HUES6 (cell line): ENCODE measurements at regions not wholly inside any gene's neighbourhood (a gene's known extent, or its start where the extent isn't known, plus 50 kb on each side); places are given as distances from the start of the nearest gene placed in this dataset.

ENCODE experiments used
- H3K27ac ChIP-seq: 2 replicates; pipeline ENCODE4 v1.7.0; 2013; ENCODE audit warnings: low read depth, mild to moderate bottlenecking, low read length, inconsistent platforms
- H3K27me3 ChIP-seq: 2 replicates; pipeline ENCODE4 v1.6.1; 2013; ENCODE audit warnings: low read length; ENCODE audit not compliant: control insufficient read depth, insufficient read depth
- H3K36me3 ChIP-seq: 2 replicates; pipeline ENCODE4 v1.6.1; 2013; ENCODE audit warnings: low read length; ENCODE audit not compliant: control insufficient read depth, insufficient read depth
- H3K4me1 ChIP-seq: 2 replicates; pipeline ENCODE4 v1.6.1; 2013; ENCODE audit warnings: low read length; ENCODE audit not compliant: control insufficient read depth, insufficient read depth
- H3K4me3 ChIP-seq: 2 replicates; pipeline ENCODE4 v1.5.1; 2013; ENCODE audit warnings: low read depth, low read length
- H3K9ac ChIP-seq: one replicate; pipeline ENCODE4 v1.6.1; 2013; ENCODE audit warnings: mild to moderate bottlenecking, low read length
- H3K9me3 ChIP-seq: 2 replicates; pipeline ENCODE4 v1.6.1; 2013; ENCODE audit warnings: low read depth, low read length; ENCODE audit not compliant: control insufficient read depth, insufficient read depth

DNA sequence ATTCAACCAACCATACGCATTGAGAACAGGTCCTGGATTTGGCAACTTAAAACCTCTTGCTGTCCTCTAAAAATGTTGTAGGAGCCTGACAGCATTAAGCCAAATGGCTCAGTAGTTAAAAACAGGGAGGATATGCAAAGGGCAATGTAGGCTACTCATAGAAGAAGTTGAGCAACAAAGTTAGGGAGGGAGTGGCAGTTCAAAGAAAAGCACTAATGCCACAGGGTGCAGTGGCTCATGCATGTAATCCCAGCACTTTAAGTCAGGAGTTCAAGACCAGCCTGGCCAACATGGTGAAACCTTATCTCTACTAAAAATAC lies 92.9 kb upstream of the ERG start:
- H3K27me3 ChIP-seq = no peaks in the 10 kb centered on the region
- no peak overlapping the region for H3K27ac ChIP-seq
- no peaks in the 10 kb centered on the region for H3K9me3 ChIP-seq
- no peak overlapping the region for H3K9ac ChIP-seq
- H3K4me3 ChIP-seq = no peak overlapping the region
- peaks cover 7% of the 10 kb centered on the region; the same call in 1 of the 2 replicates for H3K4me1 ChIP-seq
- no peaks in the 10 kb centered on the region for H3K36me3 ChIP-seq

DNA sequence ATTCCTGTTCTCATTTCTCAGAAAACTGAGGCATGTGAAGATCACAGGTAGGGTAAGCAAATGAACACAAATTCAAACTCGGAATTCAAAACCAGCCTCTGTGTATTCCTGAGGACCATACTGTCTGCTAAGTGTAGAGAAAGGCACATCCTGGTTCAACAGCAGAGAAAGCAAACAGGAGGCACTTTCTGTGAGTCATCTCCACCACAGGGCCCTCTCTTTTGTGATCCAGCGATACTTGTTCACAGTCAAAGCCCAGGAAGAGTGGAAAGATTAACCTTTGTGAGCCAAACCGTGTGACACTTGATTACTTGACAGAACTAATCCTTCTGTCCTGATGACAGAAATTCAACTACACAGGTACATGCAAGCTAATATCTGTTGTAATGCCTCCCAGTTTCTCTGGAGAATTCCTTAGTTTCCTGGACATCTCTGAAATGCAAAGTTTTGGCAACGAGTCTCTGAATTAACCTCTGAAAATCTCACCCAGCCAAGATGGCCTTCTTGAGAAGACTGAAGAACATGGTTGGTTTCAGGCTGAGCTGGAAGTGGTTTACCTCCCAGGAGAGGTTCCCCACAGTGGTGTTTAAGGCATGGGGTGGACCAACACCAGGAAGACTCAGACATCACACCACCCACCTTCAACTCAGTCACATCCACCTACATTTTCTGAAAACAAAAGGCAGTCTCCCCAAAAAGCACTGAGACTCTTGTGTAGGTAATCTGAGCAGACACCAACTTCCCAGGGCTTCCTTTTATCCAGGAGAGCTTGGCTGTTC lies 98.2 kb upstream of the ERG start:
- Histone ChIP-seq H3K9me3 (no peaks in the 10 kb centered on the region), H3K4me3 (no peak overlapping the region), H3K9ac (no peak overlapping the region), H3K27me3 (no peaks in the 10 kb centered on the region; the same call in 1 of the 2 replicates), H3K4me1 (peaks cover 14% of the 10 kb centered on the region; the same call in 1 of the 2 replicates), H3K36me3 (no peaks in the 10 kb centered on the region), H3K27ac (no peak overlapping the region)

DNA sequence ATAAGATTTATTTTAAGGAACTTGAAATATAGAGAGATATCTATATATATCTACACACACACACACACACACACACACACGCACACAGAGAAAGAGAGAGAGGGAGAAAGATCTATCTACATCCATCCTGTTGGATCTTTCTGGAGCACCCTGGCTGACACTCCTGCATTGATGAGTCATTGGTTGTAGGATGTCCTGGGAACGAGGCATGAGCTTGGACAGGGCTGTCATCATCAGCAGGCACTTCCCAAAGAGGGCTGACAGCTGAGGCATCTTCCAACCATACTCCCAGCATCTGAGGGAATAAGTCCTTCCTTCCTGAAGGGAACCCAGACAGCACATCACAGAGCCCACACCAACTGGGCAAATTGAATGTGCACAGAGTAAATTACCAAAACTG lies 99.1 kb upstream of the ERG start:
- no peaks in the 10 kb centered on the region for H3K36me3 ChIP-seq
- H3K4me1 ChIP-seq = peaks cover 14% of the 10 kb centered on the region; the same call in 1 of the 2 replicates
- H3K9me3 ChIP-seq = no peaks in the 10 kb centered on the region
- no peak overlapping the region for H3K4me3 ChIP-seq
- H3K27ac ChIP-seq = no peak overlapping the region
- no peak overlapping the region for H3K9ac ChIP-seq
- no peaks in the 10 kb centered on the region; the same call in 1 of the 2 replicates for H3K27me3 ChIP-seq

DNA sequence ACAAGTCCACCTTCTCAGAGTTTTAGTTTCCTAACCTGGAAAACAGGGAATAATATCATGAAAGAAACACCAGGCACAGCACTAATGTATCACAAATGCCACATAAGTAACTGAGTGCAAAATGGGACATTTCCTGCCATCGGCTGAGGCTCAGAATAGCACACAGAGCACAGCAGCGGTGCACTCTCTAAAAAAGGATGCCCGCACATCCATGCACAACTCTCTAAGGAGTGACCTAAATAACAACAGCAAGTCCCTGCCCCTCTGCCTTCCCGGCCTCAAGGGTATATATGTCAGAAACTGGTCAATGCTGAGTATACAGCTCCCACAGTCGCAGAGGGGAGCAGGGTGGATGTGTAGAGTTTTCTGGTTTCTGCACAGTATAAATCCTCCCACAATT lies 100.1 kb upstream of the ERG start:
- H3K9ac ChIP-seq = no peak overlapping the region
- H3K4me3 ChIP-seq = no peak overlapping the region
- no peaks in the 10 kb centered on the region for H3K36me3 ChIP-seq
- no peaks in the 10 kb centered on the region for H3K9me3 ChIP-seq
- no peaks in the 10 kb centered on the region; the same call in 1 of the 2 replicates for H3K27me3 ChIP-seq
- no peak overlapping the region for H3K27ac ChIP-seq
- peaks cover 14% of the 10 kb centered on the region; the same call in 1 of the 2 replicates for H3K4me1 ChIP-seq

DNA sequence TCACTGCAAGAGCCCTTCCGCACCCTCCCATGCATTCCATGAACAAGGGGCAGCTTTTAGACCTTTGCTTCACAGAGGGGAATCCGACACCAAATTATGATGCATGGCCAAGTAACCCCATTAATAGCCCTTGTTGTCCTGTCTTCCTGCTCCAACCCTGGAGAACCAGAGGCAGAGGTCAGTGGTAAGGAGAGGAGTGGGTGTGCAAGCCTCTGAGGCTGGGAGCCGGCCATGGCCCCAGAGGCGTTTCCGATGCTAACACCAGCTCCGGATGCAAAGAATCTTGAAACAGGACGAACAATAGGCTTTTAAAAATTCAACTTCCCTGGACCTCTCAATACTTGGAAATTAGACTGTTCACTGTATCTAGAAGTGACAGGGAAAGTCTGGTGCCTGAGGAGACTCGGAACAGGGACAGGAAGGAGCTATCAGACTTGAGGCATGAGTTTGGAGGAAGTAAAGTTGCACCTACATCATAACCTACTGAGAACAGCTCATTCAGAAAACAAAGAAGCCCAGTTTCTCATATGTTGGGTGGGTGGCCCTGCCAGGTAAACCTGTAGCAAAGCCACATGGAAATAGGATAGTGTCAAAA lies 101.2 kb upstream of the ERG start:
- Histone ChIP-seq H3K36me3 (no peaks in the 10 kb centered on the region), H3K27ac (no peak overlapping the region), H3K4me1 (peaks cover 11% of the 10 kb centered on the region; the same call in 1 of the 2 replicates), H3K27me3 (no peaks in the 10 kb centered on the region; the same call in 1 of the 2 replicates), H3K9me3 (no peaks in the 10 kb centered on the region), H3K9ac (no peak overlapping the region), H3K4me3 (no peak overlapping the region)

DNA sequence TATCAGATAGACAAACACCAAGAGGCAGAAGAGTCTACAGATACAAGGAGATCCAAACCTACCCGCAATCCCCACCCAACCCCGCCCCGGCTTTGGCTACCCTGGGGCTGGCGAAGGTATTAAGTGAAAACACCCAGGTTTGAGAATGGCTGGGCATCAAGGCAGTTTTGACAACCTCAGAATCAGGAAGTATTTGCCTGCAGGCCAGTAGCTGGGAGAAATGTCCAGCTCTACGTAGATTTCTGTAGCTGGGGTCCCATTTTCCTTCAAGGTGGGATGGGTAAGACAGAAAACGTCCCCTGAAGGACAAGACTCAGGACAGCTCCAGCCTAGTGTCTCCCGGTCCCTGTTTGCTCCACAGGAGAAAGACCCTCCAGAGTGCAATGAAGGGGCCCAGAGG lies 101.8 kb upstream of the ERG start:
- Histone ChIP-seq H3K4me3 (no peak overlapping the region), H3K4me1 (peaks cover 9% of the 10 kb centered on the region; the same call in 1 of the 2 replicates), H3K27ac (no peak overlapping the region), H3K9ac (no peak overlapping the region), H3K27me3 (no peaks in the 10 kb centered on the region; the same call in 1 of the 2 replicates), H3K36me3 (no peaks in the 10 kb centered on the region), H3K9me3 (no peaks in the 10 kb centered on the region)

DNA sequence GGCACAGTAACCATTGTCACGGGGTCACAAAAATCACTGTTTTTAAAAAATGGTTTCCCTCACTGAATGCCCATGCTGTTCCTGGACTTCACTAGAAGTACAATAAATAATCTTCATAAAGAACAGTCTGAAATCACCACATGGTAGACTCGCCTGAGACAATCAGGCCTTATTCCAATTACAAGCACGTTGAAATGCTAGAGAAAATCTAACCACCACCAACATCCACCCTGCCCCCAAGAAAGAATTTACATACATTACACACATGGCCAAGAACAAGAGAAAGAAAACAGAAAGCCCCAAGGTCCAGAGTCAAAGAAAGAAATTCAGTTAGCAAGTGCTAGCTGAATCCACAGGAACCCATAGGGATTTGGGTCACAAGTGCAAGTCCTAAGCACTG lies 107.0 kb upstream of the ERG start:
- H3K4me1 ChIP-seq = peaks cover 7% of the 10 kb centered on the region; the same call in 1 of the 2 replicates
- H3K9ac ChIP-seq = no peak overlapping the region
- H3K36me3 ChIP-seq = no peaks in the 10 kb centered on the region
- no peak overlapping the region for H3K4me3 ChIP-seq
- H3K9me3 ChIP-seq = no peaks in the 10 kb centered on the region
- H3K27ac ChIP-seq = no peak overlapping the region
- no peaks in the 10 kb centered on the region for H3K27me3 ChIP-seq

DNA sequence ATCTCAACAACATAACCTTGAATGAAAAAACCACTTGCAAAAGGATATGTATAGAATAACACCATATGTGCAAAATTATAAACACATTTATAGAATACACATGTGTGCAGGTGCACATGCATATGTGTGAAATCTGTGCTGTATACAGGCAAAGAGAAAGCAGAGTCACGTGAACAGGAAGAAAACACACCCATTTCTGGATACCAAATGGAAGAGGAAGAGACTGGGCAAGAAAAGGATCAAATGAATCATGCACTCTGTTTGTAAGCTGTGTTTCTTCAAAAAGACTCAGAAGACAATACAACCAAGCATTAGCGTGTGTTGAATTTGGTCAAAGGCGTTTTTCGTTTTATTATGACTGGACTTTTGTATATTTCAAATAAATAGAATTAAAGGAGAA lies 111.3 kb upstream of the ERG start:
- Histone ChIP-seq H3K27ac (no peak overlapping the region), H3K27me3 (no peaks in the 10 kb centered on the region), H3K4me1 (peaks cover 7% of the 10 kb centered on the region; the same call in 1 of the 2 replicates), H3K9ac (no peak overlapping the region), H3K4me3 (no peak overlapping the region), H3K9me3 (no peaks in the 10 kb centered on the region), H3K36me3 (no peaks in the 10 kb centered on the region)

DNA sequence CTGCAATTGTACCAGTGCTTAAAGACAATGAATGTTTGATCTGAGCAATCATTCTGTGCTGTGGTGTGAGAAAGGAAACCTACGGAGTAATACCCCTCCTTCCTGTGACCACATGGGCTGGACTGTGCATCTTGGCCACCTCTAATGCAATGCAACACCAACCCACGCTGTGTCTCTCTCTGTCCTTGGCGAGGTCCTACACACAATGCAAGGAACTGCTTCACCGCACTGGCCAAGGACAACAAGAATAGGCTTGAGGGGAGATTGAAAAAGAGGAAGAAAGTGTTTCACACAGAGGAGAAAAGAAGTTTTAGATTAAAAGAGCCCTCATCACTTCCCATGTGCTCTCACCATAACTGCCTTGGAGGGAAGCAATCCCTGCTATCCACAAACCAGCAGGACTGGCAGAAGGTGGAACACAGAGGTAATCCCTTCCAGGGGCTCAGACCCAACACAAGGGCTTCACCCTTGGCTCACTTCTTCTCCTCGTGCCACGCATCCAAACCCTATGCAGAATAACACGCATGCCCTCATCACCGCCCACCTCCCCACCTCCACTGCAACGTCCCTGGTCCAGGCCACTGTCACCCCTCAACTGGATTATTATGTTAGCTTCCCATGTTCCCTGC lies 112.5 kb upstream of the ERG start:
- no peaks in the 10 kb centered on the region for H3K9me3 ChIP-seq
- no peaks in the 10 kb centered on the region for H3K27me3 ChIP-seq
- H3K36me3 ChIP-seq = no peaks in the 10 kb centered on the region

DNA sequence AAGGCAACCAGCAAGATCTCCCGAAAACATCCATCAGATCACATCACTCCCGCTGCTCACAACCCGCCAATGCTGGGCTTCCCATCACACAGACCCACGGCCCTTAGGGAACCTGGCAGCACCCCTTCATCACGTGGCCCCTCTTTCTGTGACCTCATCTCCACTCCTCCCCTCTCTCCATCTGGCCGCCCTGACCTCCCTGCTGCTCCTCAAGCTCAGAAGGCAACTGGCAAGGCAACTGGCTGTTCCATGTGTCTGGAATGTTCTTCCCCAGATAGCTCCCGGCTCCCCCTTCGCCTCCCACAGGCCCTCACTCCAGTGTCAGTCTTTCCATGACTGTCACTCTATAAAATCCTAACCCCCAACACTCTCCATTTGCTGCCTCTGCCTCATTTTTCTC lies 113.0 kb upstream of the ERG start:
- Histone ChIP-seq H3K9ac (no peak overlapping the region), H3K4me3 (no peak overlapping the region), H3K27ac (no peak overlapping the region), H3K36me3 (no peaks in the 10 kb centered on the region), H3K9me3 (no peaks in the 10 kb centered on the region), H3K4me1 (no peaks in the 10 kb centered on the region), H3K27me3 (no peaks in the 10 kb centered on the region)

More for the DNA sequence above, 112.5 kb upstream of the ERG start:
- Histone ChIP-seq H3K4me1 (no peaks in the 10 kb centered on the region), H3K9ac (no peak overlapping the region), H3K4me3 (no peak overlapping the region), H3K27ac (no peak overlapping the region)

DNA sequence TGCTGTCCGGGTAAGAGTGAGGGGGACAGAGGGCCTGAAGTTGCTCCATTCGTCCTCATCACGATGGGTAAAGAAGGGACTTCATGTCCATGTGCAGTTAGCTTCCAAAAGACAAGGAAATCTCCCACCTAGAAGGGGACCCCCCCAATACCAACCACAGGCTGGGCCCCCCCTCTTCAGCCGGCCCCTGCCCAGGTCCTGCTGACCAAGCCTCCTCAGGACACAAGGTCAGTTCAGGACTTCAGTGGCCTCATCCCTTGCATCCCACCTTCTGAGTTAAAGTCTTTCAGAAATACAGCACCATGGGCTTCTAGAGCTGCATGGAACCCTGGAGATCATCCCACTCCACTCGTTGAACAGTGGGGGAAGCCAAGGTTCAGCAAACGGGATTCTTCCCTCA lies 115.4 kb upstream of the ERG start:
- no peaks in the 10 kb centered on the region for H3K4me1 ChIP-seq
- no peaks in the 10 kb centered on the region for H3K9me3 ChIP-seq
- no peak overlapping the region for H3K27ac ChIP-seq
- H3K36me3 ChIP-seq = no peaks in the 10 kb centered on the region
- no peaks in the 10 kb centered on the region for H3K27me3 ChIP-seq
- no peak overlapping the region for H3K4me3 ChIP-seq
- H3K9ac ChIP-seq = no peak overlapping the region
